HepG2 (cell line): ENCODE measurements at regions not wholly inside any gene's neighbourhood (a gene's known extent, or its start where the extent isn't known, plus 50 kb on each side); places are given as distances from the start of the nearest gene placed in this dataset.
"Not testable (repeated sequence)": the region's sequence is repeated elsewhere in the genome, so short reads cannot be mapped to it uniquely, and the experiment has no call there.

Source experiments
- ATAC-seq: fragments of 200-7000 bp; cut with Tn5 transposase; 3 replicates; pipeline ENCODE4 v1.9.1; 2020; ENCODE audit warnings: mild to moderate bottlenecking, moderate library complexity
- BruUV-seq: library from RNA; stranded (reverse); fragments of 400-500 nt; replicated peaks from 2 replicates; lab custom pipeline; 2021; lab: Mats Ljungman, UMichigan
- CTCF ChIA-PET: fragments of 300-600 bp; formaldehyde crosslinking; extraction: SDS; loops from one replicate; lab custom pipeline; 2021; ENCODE audit warnings: low total read pairs, inconsistent platforms, low intra/inter-chr PET ratio; lab: Yijun Ruan, JAX
- POLR2A ChIA-PET: fragments of 350-600 bp; sonication (Branson Sonifier 250); formaldehyde crosslinking; loops from one replicate; lab custom pipeline; 2020; ENCODE audit warnings: antibody characterized with exemption, inconsistent platforms; lab: Yijun Ruan, JAX
- DNase-seq: peaks from one replicate; pipeline ENCODE4 v3.0.0-alpha.2; 2015; ENCODE audit warnings: low spot score
- FAIRE-seq: peaks from 3 replicates; lab custom pipeline; 2011; peaks lifted over from hg19 to GRCh38; lab: Jason Lieb, UNC
- H2AFZ ChIP-seq: one replicate; pipeline ENCODE4 v1.6.1; 2011; ENCODE audit warnings: low read length, inconsistent platforms
- H3K27ac ChIP-seq: fragments of 300-600 bp; 3 replicates; pipeline ENCODE4 v1.8.0; 2011; ENCODE audit warnings: mixed run types, mild to moderate bottlenecking, mixed read lengths, low read length, inconsistent platforms; ENCODE audit not compliant: insufficient read depth; ENCODE audit errors: extremely low read length
- H3K27me3 ChIP-seq, 2 experiments: fragments of 200-600 bp in 1 of 2; 2 replicates in 1 of 2; 3 replicates in 1 of 2; pipeline versions ENCODE4 v1.6.0 to v1.8.0; 2011; ENCODE audit warnings: low read length in 2 of 2, mild to moderate bottlenecking in 2 of 2, moderate library complexity in 2 of 2, inconsistent platforms in 1 of 2; ENCODE audit not compliant: insufficient read depth in 2 of 2, control insufficient read depth in 1 of 2
- H3K36me3 ChIP-seq, 2 experiments: fragments of 200-600 bp in 1 of 2; replicated peaks in 1 of 2; 2 replicates in 1 of 2; 3 replicates in 1 of 2; pipeline versions ENCODE4 v1.5.1 to v1.8.0; 2011; ENCODE audit warnings: low read length in 2 of 2, inconsistent platforms in 1 of 2; ENCODE audit not compliant: insufficient read depth in 2 of 2, control insufficient read depth in 1 of 2
- H3K4me1 ChIP-seq: 2 replicates; pipeline ENCODE4 v1.5.1; 2012; ENCODE audit warnings: low read length, inconsistent platforms; ENCODE audit not compliant: insufficient read depth
- H3K4me2 ChIP-seq: 2 replicates; pipeline ENCODE4 v1.6.0; 2011; ENCODE audit warnings: low read depth, low read length, inconsistent platforms
- H3K4me3 ChIP-seq, 3 experiments: fragments of 200-600 bp in 1 of 3; sonication (generic), shearing (Covaris generic) in 1 of 3; replicated peaks in 1 of 3; 2 replicates each; pipeline ENCODE4 v1.5.1; 2011 to 2016; ENCODE audit warnings: low read length in 3 of 3, inconsistent platforms in 2 of 3, low read depth in 2 of 3, mild to moderate bottlenecking in 2 of 3, control low read depth in 1 of 3, mixed read lengths in 1 of 3; ENCODE audit not compliant: insufficient read depth in 1 of 3
- H3K79me2 ChIP-seq: one replicate; pipeline ENCODE4 v1.6.1; 2011; ENCODE audit warnings: low read length, inconsistent platforms; ENCODE audit not compliant: insufficient read depth
- H3K9ac ChIP-seq: 2 replicates; pipeline ENCODE4 v1.6.0; 2011; ENCODE audit warnings: mild to moderate bottlenecking, low read depth, low read length, inconsistent platforms; ENCODE audit not compliant: insufficient read depth
- H3K9me3 ChIP-seq: 2 replicates; pipeline ENCODE4 v1.5.1; 2012; ENCODE audit warnings: mild to moderate bottlenecking, low read length
- H4K20me1 ChIP-seq: 2 replicates; pipeline ENCODE4 v1.6.0; 2011; ENCODE audit warnings: inconsistent platforms, mild to moderate bottlenecking, low read length, moderate library complexity; ENCODE audit not compliant: insufficient read depth
- CREB3 ChIP-seq: sonication (generic); formaldehyde crosslinking; IDR thresholded peaks from 2 replicates; pipeline ENCODE4 v1.5.0; 2020; ENCODE audit warnings: missing genetic modification reagents
- CREBL2 ChIP-seq: sonication (generic); formaldehyde crosslinking; IDR thresholded peaks from 2 replicates; pipeline ENCODE4 v1.8.1; 2023; ENCODE audit warnings: missing genetic modification reagents, mild to moderate bottlenecking, borderline replicate concordance
- EP300 ChIP-seq, 3 experiments: sonication (generic) in 1 of 3; formaldehyde crosslinking in 1 of 3; IDR thresholded peaks; 2 replicates each; pipeline versions ENCODE4 v1.5.1 to v1.6.1; 2011 to 2020; ENCODE audit warnings: low read depth in 2 of 3, low read length in 2 of 3, borderline replicate concordance in 1 of 3, improper control_type of control experiment in 1 of 3, mild to moderate bottlenecking in 1 of 3, missing genetic modification reagents in 1 of 3, moderate library complexity in 1 of 3
- GMEB2 ChIP-seq: IDR thresholded peaks from 2 replicates; pipeline ENCODE4 v1.6.1; 2016; ENCODE audit warnings: missing biosample characterization, missing genetic modification reagents, low read depth
- POGZ ChIP-seq: sonication (generic); formaldehyde crosslinking; IDR thresholded peaks from 2 replicates; pipeline ENCODE4 v1.4.0; 2020; ENCODE audit warnings: mild to moderate bottlenecking, missing genetic modification reagents
- RFXAP ChIP-seq: sonication (generic); formaldehyde crosslinking; IDR thresholded peaks from 2 replicates; pipeline ENCODE4 v1.4.0; 2020; ENCODE audit warnings: missing genetic modification reagents, borderline replicate concordance
- SIX4 ChIP-seq: sonication (generic); formaldehyde crosslinking; IDR thresholded peaks from 2 replicates; pipeline ENCODE4 v1.4.0; 2020; ENCODE audit warnings: missing genetic modification reagents
- ZNF33B ChIP-seq: sonication (generic); formaldehyde crosslinking; IDR thresholded peaks from 2 replicates; pipeline ENCODE4 v1.5.1; 2020; ENCODE audit warnings: mild to moderate bottlenecking, missing genetic modification reagents
- WGBS: methylation state at CpG from one replicate; pipeline ENCODE4 v1.1.6; 2017; ENCODE audit warnings: low lambda C conversion rate; 5-methylcytosine and 5-hydroxymethylcytosine counted together
- in situ Hi-C: cut with HindIII; loops from 2 replicates; pipeline ENCODE4 v1.10.0; 2017; ENCODE audit warnings: low pct_unique_long_range_greater_than_20kb; ENCODE audit not compliant: extremely low pct_ligation_motif_present
- intact Hi-C: fragments of 100-400 bp; cut with micrococcal nuclease; formaldehyde crosslinking; loops from one replicate; pipeline ENCODE4 v1.10.0; 2022; ENCODE audit not compliant: unreplicated experiment

- intact Hi-C loops, H3K36me3 ChIP-seq, H3K27ac ChIP-seq, H4K20me1 ChIP-seq, H3K27me3 ChIP-seq, H3K4me2 ChIP-seq, ATAC-seq, FAIRE-seq, in situ Hi-C loops, H3K9ac ChIP-seq, DNase-seq, CTCF ChIA-PET, POLR2A ChIA-PET, H2AFZ ChIP-seq, H3K79me2 ChIP-seq, H3K4me3 ChIP-seq, BruUV-seq, H3K4me1 ChIP-seq: not testable (repeated sequence)
- WGBS, result 7% methylated on average over 6 of the region's 11 CpGs
- peaks cover 83% of the 10 kb centered on the region for H3K9me3 ChIP-seq
Measured at GRCh38 chr19:28589991-28590411, 623.0 kb downstream of the UQCRFS1 start.

- ATAC-seq, result no peak
- in situ Hi-C loops, result no loop called here
- Histone ChIP-seq H3K4me1 (no peaks in the 10 kb centered on the region), H3K9ac (no peak overlapping the region), H3K4me3 (no peak overlapping the region), H3K27me3 (no peaks in the 10 kb centered on the region), H4K20me1 (no peaks in the 10 kb centered on the region), H3K36me3 (no peaks in the 10 kb centered on the region), H3K4me2 (no peak overlapping the region), H2AFZ (no peak overlapping the region), H3K27ac (no peak overlapping the region), H3K9me3 (peaks cover 83% of the 10 kb centered on the region), H3K79me2 (no peaks in the 10 kb centered on the region)
- TF ChIP-seq GMEB2 (CRISPR knock-in tag) (no peak), ZNF33B (CRISPR knock-in tag) (no peak), EP300 (IDR thresholded peaks at IDR 0.05; ENCODE audit: low read depth in 2 of 2, low read length in 2 of 2) (no peak), EP300 (CRISPR knock-in tag; IDR thresholded peaks at IDR 0.05; ENCODE audit: borderline replicate concordance) (no peak), SIX4 (CRISPR knock-in tag) (no peak), RFXAP (CRISPR knock-in tag) (no peak), POGZ (CRISPR knock-in tag) (no peak), CREB3 (CRISPR knock-in tag) (no peak), CREBL2 (CRISPR knock-in tag) (no peak)
- ChIA-PET POLR2A (no interaction called here), CTCF (no interaction called here)
- FAIRE-seq, result no peak
- no peak for DNase-seq
- intact Hi-C loops, result no loop called here
- WGBS, result 10% methylated on average over 6 of the region's 7 CpGs
- no TSS peak for BruUV-seq
Measured at GRCh38 chr19:28586474-28586873, 626.5 kb downstream of the UQCRFS1 start.
